Neural cell (in vitro differentiated cells): ENCODE measurements at regions not wholly inside any gene's neighbourhood (a gene's known extent, or its start where the extent isn't known, plus 50 kb on each side); places are given as distances from the start of the nearest gene placed in this dataset.

Source experiments
- H2AFZ ChIP-seq: fragments of 200-600, 300-800 bp; sonication (generic), shearing (Covaris generic); 2 replicates; pipeline ENCODE4 v1.6.0; 2014; ENCODE audit warnings: low read depth, mild to moderate bottlenecking, antibody characterized with exemption, low read length, moderate library complexity
- H3F3A ChIP-seq: fragments of 200-600 bp; shearing (Covaris generic); 2 replicates; pipeline ENCODE4 v1.6.1; 2016; ENCODE audit warnings: mild to moderate bottlenecking, moderate library complexity, mixed read lengths, antibody characterized with exemption, low read length; ENCODE audit not compliant: insufficient read depth, poor library complexity, severe bottlenecking
- H3K27ac ChIP-seq: fragments of 200-600, 300-800 bp; sonication (generic), shearing (Covaris generic); 2 replicates; pipeline ENCODE4 v1.5.1; 2014; ENCODE audit warnings: mild to moderate bottlenecking, low read length, moderate library complexity
- H3K27me3 ChIP-seq: fragments of 300-800, 200-600 bp; sonication (generic), shearing (Covaris generic); 2 replicates; pipeline ENCODE4 v1.6.0; 2014; ENCODE audit warnings: mild to moderate bottlenecking, low read depth, low read length, moderate library complexity; ENCODE audit not compliant: insufficient read depth
- H3K36me3 ChIP-seq: fragments of 300-800, 200-600 bp; sonication (generic), shearing (Covaris generic); 2 replicates; pipeline ENCODE4 v1.5.1; 2014; ENCODE audit warnings: mild to moderate bottlenecking, antibody characterized with exemption, low read length, moderate library complexity; ENCODE audit not compliant: insufficient read depth
- H3K4me2 ChIP-seq: fragments of 300-800, 200-600 bp; sonication (generic), shearing (Covaris generic); 2 replicates; pipeline ENCODE4 v1.6.0; 2014; ENCODE audit warnings: mild to moderate bottlenecking, low read length
- H3K4me3 ChIP-seq: fragments of 300-800, 200-600 bp; sonication (generic), shearing (Covaris generic); 2 replicates; pipeline ENCODE4 v1.5.1; 2014; ENCODE audit warnings: mild to moderate bottlenecking, low read length, moderate library complexity
- H3K79me2 ChIP-seq: fragments of 200-600 bp; shearing (Covaris generic); replicated peaks from 2 replicates; pipeline ENCODE4 v1.6.0; 2014; ENCODE audit warnings: mild to moderate bottlenecking, low read length, moderate library complexity; ENCODE audit not compliant: insufficient read depth
- H3K9ac ChIP-seq: fragments of 300-800, 200-600 bp; sonication (generic), shearing (Covaris generic); 2 replicates; pipeline ENCODE4 v1.6.1; 2016; ENCODE audit warnings: mild to moderate bottlenecking, low read length, mixed read lengths
- H3K9me2 ChIP-seq: fragments of 200-600 bp; shearing (Covaris generic); 2 replicates; pipeline ENCODE4 v1.6.1; 2016; ENCODE audit warnings: mild to moderate bottlenecking, low read length, mixed read lengths; ENCODE audit not compliant: insufficient read depth
- H3K9me3 ChIP-seq: fragments of 200-600, 300-800 bp; sonication (generic), shearing (Covaris generic); 2 replicates; pipeline ENCODE4 v1.6.1; 2016; ENCODE audit warnings: mild to moderate bottlenecking, mixed run types, low read length, moderate library complexity, mixed read lengths
- H4K20me1 ChIP-seq: fragments of 200-600 bp; shearing (Covaris generic); 2 replicates; pipeline ENCODE4 v1.6.1; 2016; ENCODE audit warnings: mild to moderate bottlenecking, mixed run types; ENCODE audit not compliant: insufficient read depth
- CTCF ChIP-seq: fragments of 450-650 bp; IDR thresholded peaks from 2 replicates; pipeline ENCODE4 v1.5.1; 2014; ENCODE audit warnings: antibody characterized with exemption, mild to moderate bottlenecking, moderate library complexity; ENCODE audit not compliant: poor library complexity, severe bottlenecking
- EP300 ChIP-seq: fragments of 450-650 bp; conservative IDR thresholded peaks from 2 replicates; pipeline ENCODE4 v1.6.1; 2014; ENCODE audit warnings: antibody characterized with exemption, mild to moderate bottlenecking, moderate library complexity; ENCODE audit not compliant: poor library complexity, severe bottlenecking
- EZH2 ChIP-seq: fragments of 200-600, 300-800 bp; shearing (Covaris generic), sonication (generic); IDR thresholded peaks from 2 replicates; pipeline ENCODE4 v1.6.1; 2014; ENCODE audit warnings: antibody characterized with exemption, low read length, borderline replicate concordance, mild to moderate bottlenecking; ENCODE audit not compliant: insufficient read depth, poor library complexity, severe bottlenecking
- MXI1 ChIP-seq: fragments of 450-650 bp; conservative IDR thresholded peaks from 2 replicates; pipeline ENCODE4 v1.6.1; 2014; ENCODE audit warnings: antibody characterized with exemption, mild to moderate bottlenecking; ENCODE audit not compliant: poor library complexity, severe bottlenecking
- POLR2AphosphoS5 ChIP-seq: IDR thresholded peaks from 2 replicates; pipeline ENCODE4 v1.6.1; 2012
- RAD21 ChIP-seq: fragments of 450-650 bp; conservative IDR thresholded peaks from 2 replicates; pipeline ENCODE4 v1.6.1; 2014; ENCODE audit warnings: antibody characterized with exemption, mild to moderate bottlenecking, moderate library complexity
- REST ChIP-seq: IDR thresholded peaks from 2 replicates; pipeline ENCODE4 v1.6.1; 2012; ENCODE audit warnings: borderline replicate concordance
- SMC3 ChIP-seq: fragments of 450-650 bp; conservative IDR thresholded peaks from 2 replicates; pipeline ENCODE4 v1.6.1; 2014; ENCODE audit warnings: antibody characterized with exemption, mild to moderate bottlenecking, moderate library complexity; ENCODE audit not compliant: poor library complexity
- TAF1 ChIP-seq: IDR thresholded peaks from 2 replicates; pipeline ENCODE4 v1.6.1; 2012; ENCODE audit warnings: low read depth

- Histone ChIP-seq H3K9me2 (no peaks in the 10 kb centered on the region), H3K36me3 (no peaks in the 10 kb centered on the region), H3F3A (no peaks in the 10 kb centered on the region), H3K27me3 (no peaks in the 10 kb centered on the region), H3K4me3 (no peak overlapping the region), H3K9me3 (no peaks in the 10 kb centered on the region), H3K79me2 (no peaks in the 10 kb centered on the region), H4K20me1 (no peaks in the 10 kb centered on the region), H3K9ac (no peak overlapping the region), H2AFZ (no peak overlapping the region), H3K27ac (no peak overlapping the region), H3K4me2 (no peak overlapping the region)
- no peak for TF ChIP-seq REST
- TF ChIP-seq MXI1, result no peak
- no peak for TF ChIP-seq POLR2AphosphoS5
- TF ChIP-seq EP300, result no peak
- TF ChIP-seq RAD21, result no peak
- no peak for TF ChIP-seq SMC3
- no peak for TF ChIP-seq TAF1
- no peak for TF ChIP-seq EZH2
- no peak for TF ChIP-seq CTCF
Observed at GRCh38 chr7:54189330-54189729, 352.8 kb upstream of the VSTM2A start.

GRCh38 chr7:54201501-54201900 is 340.7 kb upstream of the VSTM2A start:
- no peak overlapping the region for H3K4me2 ChIP-seq
- no peak for TF ChIP-seq SMC3
- no peak for TF ChIP-seq EP300
- no peak for TF ChIP-seq EZH2
- TF ChIP-seq REST, result no peak
- no peak for TF ChIP-seq RAD21
- TF ChIP-seq POLR2AphosphoS5, result no peak
- TF ChIP-seq CTCF, result no peak
- no peak for TF ChIP-seq MXI1
- TF ChIP-seq TAF1, result no peak
- no peaks in the 10 kb centered on the region for H3K9me3 ChIP-seq
- no peak overlapping the region for H2AFZ ChIP-seq
- no peak overlapping the region for H3K27ac ChIP-seq
- H3K27me3 ChIP-seq, result no peaks in the 10 kb centered on the region
- no peak overlapping the region for H3K4me3 ChIP-seq
- H4K20me1 ChIP-seq, result no peaks in the 10 kb centered on the region
- no peaks in the 10 kb centered on the region for H3K79me2 ChIP-seq
- H3K36me3 ChIP-seq, result no peaks in the 10 kb centered on the region
- H3K9me2 ChIP-seq, result no peaks in the 10 kb centered on the region
- H3F3A ChIP-seq, result no peaks in the 10 kb centered on the region
- H3K9ac ChIP-seq, result no peak overlapping the region
